ENCODE measurements at regions not wholly inside any gene's neighbourhood (a gene's known extent, or its start where the extent isn't known, plus 50 kb on each side); places are given as distances from the start of the nearest gene placed in this dataset.

- TF ChIP-seq CTCF (IDR thresholded peaks at IDR 0.05; ENCODE audit: low read depth, low read length): no peak
- Histone ChIP-seq H3K27me3 (ENCODE audit: control insufficient read depth, insufficient read depth, low read length) (no peaks in the 10 kb centered on the region), H3K9me3 (ENCODE audit: control insufficient read depth, insufficient read depth, low read length) (peaks cover 3% of the 10 kb centered on the region), H3K4me3 (ENCODE audit: low read depth, low read length) (no peak overlapping the region), H3K27ac (ENCODE audit: low read depth, low read length) (no peak overlapping the region)
- ChIA-PET POLR2A (no interaction called here), CTCF (no interaction called here)
- DNase-seq (ENCODE audit: low read depth, low spot score): no peak
Measured at GRCh38 chr15:27628486-27628885, 470.6 kb downstream of the OCA2 start.

GRCh38 chr15:27627623-27628022 is 471.5 kb downstream of the OCA2 start:
- H3K9me3 ChIP-seq (ENCODE audit: control insufficient read depth, insufficient read depth, low read length): peaks cover 6% of the 10 kb centered on the region
- CTCF ChIA-PET: no interaction called here
- no peaks in the 10 kb centered on the region for H3K27me3 ChIP-seq (ENCODE audit: control insufficient read depth, insufficient read depth, low read length)
- POLR2A ChIA-PET: no interaction called here
- no peak overlapping the region for H3K27ac ChIP-seq (ENCODE audit: low read depth, low read length)
- TF ChIP-seq CTCF (IDR thresholded peaks at IDR 0.05; ENCODE audit: low read depth, low read length): no peak
- DNase-seq (ENCODE audit: low read depth, low spot score): no peak
- H3K4me3 ChIP-seq (ENCODE audit: low read depth, low read length): no peak overlapping the region

GRCh38 chr15:27623560-27624305 is 475.4 kb downstream of the OCA2 start:
- POLR2A ChIA-PET: no interaction called here
- H3K9me3 ChIP-seq (ENCODE audit: control insufficient read depth, insufficient read depth, low read length): peaks cover 3% of the 10 kb centered on the region; the same call in 1 of the 2 replicates
- no peak overlapping the region for H3K27ac ChIP-seq (ENCODE audit: low read depth, low read length)
- no peak for TF ChIP-seq CTCF (IDR thresholded peaks at IDR 0.05; ENCODE audit: low read depth, low read length)
- DNase-seq (ENCODE audit: low read depth, low spot score): no peak
- CTCF ChIA-PET: no interaction called here
- no peak overlapping the region for H3K4me3 ChIP-seq (ENCODE audit: low read depth, low read length)
- H3K27me3 ChIP-seq (ENCODE audit: control insufficient read depth, insufficient read depth, low read length): no peaks in the 10 kb centered on the region

- no peak overlapping the region for H3K27ac ChIP-seq (ENCODE audit: low read depth, low read length)
- ChIA-PET CTCF (no interaction called here), POLR2A (no interaction called here)
- H3K4me3 ChIP-seq (ENCODE audit: low read depth, low read length): no peak overlapping the region
- DNase-seq (ENCODE audit: low read depth, low spot score): no peak
- H3K9me3 ChIP-seq (ENCODE audit: control insufficient read depth, insufficient read depth, low read length): peaks cover 3% of the 10 kb centered on the region; the same call in 1 of the 2 replicates
- TF ChIP-seq CTCF (IDR thresholded peaks at IDR 0.05; ENCODE audit: low read depth, low read length): no peak
- H3K27me3 ChIP-seq (ENCODE audit: control insufficient read depth, insufficient read depth, low read length): no peaks in the 10 kb centered on the region
Measured at GRCh38 chr15:27623149-27623548, 476.0 kb downstream of the OCA2 start.

- Histone ChIP-seq H3K27me3 (ENCODE audit: control insufficient read depth, insufficient read depth, low read length) (no peaks in the 10 kb centered on the region), H3K9me3 (ENCODE audit: control insufficient read depth, insufficient read depth, low read length) (peaks cover 3% of the 10 kb centered on the region; the same call in 1 of the 2 replicates), H3K27ac (ENCODE audit: low read depth, low read length) (no peak overlapping the region), H3K4me3 (ENCODE audit: low read depth, low read length) (no peak overlapping the region)
- CTCF ChIA-PET: no interaction called here
- TF ChIP-seq CTCF (IDR thresholded peaks at IDR 0.05; ENCODE audit: low read depth, low read length): no peak
- POLR2A ChIA-PET: no interaction called here
- DNase-seq (ENCODE audit: low read depth, low spot score): no peak
Measured at GRCh38 chr15:27622371-27622770, 476.7 kb downstream of the OCA2 start.
